ENCODE measurements at regions not wholly inside any gene's neighbourhood (a gene's known extent, or its start where the extent isn't known, plus 50 kb on each side); places are given as distances from the start of the nearest gene placed in this dataset.

DNA sequence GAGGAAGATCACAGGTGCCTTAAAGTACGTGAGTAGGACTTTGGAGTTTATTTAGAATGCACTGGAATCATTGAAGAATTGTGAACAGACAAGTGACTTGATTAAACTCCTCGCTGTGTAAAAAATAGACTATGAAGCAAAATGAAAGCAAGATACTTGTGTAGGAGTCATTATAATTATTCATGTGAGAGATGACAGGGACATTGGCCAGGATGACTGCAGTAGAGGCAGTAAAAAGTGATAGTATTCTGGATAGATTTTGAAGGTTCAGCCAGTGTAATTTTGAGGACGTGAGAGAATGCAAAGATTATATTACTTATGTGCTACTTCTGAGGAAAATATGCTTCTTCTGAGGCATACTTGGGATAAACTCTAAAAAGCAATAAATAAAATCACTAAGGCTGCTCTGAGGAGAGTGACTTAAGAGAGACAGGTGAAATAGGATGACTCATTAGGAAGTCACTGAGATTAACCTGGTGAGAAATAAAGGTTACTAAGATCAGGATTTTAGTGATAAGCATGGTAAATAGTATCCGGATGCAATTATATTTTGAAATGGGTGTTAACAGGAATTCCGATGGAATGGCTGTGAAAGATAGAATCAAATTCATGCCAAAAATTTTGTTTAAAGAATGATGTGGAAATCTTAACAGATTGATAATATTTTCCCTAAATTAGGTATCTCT lies 202.0 kb downstream of the CENPW start:
- ATAC-seq, result no peak
- no peak overlapping the region for H3K27ac ChIP-seq
- TF ChIP-seq CTCF (IDR thresholded peaks at IDR 0.05) (no peak), POLR2A (IDR thresholded peaks at IDR 0.05) (no peak)
- H3K9me3 ChIP-seq, result no peaks in the 10 kb centered on the region
- no peaks in the 10 kb centered on the region for H3K36me3 ChIP-seq (replicated peaks in 1 of 2; ENCODE audit: insufficient read depth in 1 of 2, low read depth in 2 of 2)
- 45 to 51% methylated on average over 5 of the region's 5 CpGs for WGBS, 2 donors
- intact Hi-C loops (cut with DNase I), result no loop called here
- no peak for DNase-seq
- H3K4me1 ChIP-seq, result no peaks in the 10 kb centered on the region
- no peak overlapping the region for H3K4me3 ChIP-seq
- no peaks in the 10 kb centered on the region for H3K27me3 ChIP-seq

- no peaks in the 10 kb centered on the region for H3K9me3 ChIP-seq
- 38 to 74% methylated on average over 1 of the region's 1 CpG for WGBS, 2 donors
- no peak overlapping the region for H3K27ac ChIP-seq
- no peaks in the 10 kb centered on the region for H3K36me3 ChIP-seq (replicated peaks in 1 of 2; ENCODE audit: insufficient read depth in 1 of 2, low read depth in 2 of 2)
- no peak for TF ChIP-seq POLR2A (IDR thresholded peaks at IDR 0.05)
- TF ChIP-seq CTCF (IDR thresholded peaks at IDR 0.05), result no peak
- no peaks in the 10 kb centered on the region for H3K27me3 ChIP-seq
- no peak overlapping the region for H3K4me3 ChIP-seq
- DNase-seq (no peak), ATAC-seq (no peak)
- no peaks in the 10 kb centered on the region for H3K4me1 ChIP-seq
- intact Hi-C loops (cut with DNase I), result no loop called here
These were observed 206.7 kb downstream of the CENPW start for GRCh38 chr6:126546541-126547120.

DNA sequence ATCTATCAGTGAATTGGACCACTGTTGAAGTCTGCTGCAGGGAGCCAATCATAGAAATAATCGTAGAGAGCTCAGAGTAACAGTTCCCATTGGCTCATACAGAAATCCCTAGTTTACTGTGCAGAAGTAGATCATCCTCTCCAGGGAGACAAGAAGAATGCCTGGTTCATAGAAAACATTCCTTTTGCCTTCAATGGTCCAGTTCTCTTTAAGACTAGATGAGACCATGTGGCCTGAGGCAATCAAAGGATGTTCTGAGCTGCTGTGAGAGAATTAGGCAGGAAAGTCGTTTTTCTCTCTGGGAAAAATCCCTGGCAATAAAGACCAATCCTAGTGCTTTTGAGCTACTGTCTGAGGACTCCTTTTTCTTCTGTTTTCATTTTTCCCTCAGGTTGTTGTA lies 208.4 kb downstream of the CENPW start:
- Histone ChIP-seq H3K4me1 (no peaks in the 10 kb centered on the region), H3K4me3 (no peak overlapping the region), H3K27ac (no peak overlapping the region), H3K9me3 (no peaks in the 10 kb centered on the region), H3K36me3 (replicated peaks in 1 of 2; ENCODE audit: insufficient read depth in 1 of 2, low read depth in 2 of 2) (no peaks in the 10 kb centered on the region), H3K27me3 (no peaks in the 10 kb centered on the region)
- TF ChIP-seq CTCF (IDR thresholded peaks at IDR 0.05), result no peak
- TF ChIP-seq POLR2A (IDR thresholded peaks at IDR 0.05), result no peak
- WGBS, 2 donors, result 50 to 72% methylated on average over 2 of the region's 2 CpGs
- DNase-seq (no peak), ATAC-seq (no peak)
- intact Hi-C loops (cut with DNase I), result no loop called here

- Histone ChIP-seq H3K27me3 (no peaks in the 10 kb centered on the region), H3K4me1 (no peaks in the 10 kb centered on the region), H3K9me3 (no peaks in the 10 kb centered on the region), H3K36me3 (replicated peaks in 1 of 2; ENCODE audit: insufficient read depth in 1 of 2, low read depth in 2 of 2) (no peaks in the 10 kb centered on the region), H3K4me3 (no peak overlapping the region), H3K27ac (no peak overlapping the region)
- 79 to 94% methylated on average over 3 of the region's 5 CpGs for WGBS, 2 donors
- no peak for ATAC-seq
- intact Hi-C loops (cut with DNase I), result no loop called here
- no peak for TF ChIP-seq POLR2A (IDR thresholded peaks at IDR 0.05)
- no peak for TF ChIP-seq CTCF (IDR thresholded peaks at IDR 0.05)
- no peak for DNase-seq
These were observed 210.4 kb downstream of the CENPW start for GRCh38 chr6:126550323-126550722.

GRCh38 chr6:126551832-126552231 lies 211.9 kb downstream of the CENPW start:
- H3K36me3 ChIP-seq (replicated peaks in 1 of 2; ENCODE audit: insufficient read depth in 1 of 2, low read depth in 2 of 2), result no peaks in the 10 kb centered on the region
- DNase-seq (no peak), ATAC-seq (no peak)
- no peak overlapping the region for H3K27ac ChIP-seq
- no peaks in the 10 kb centered on the region for H3K4me1 ChIP-seq
- no peak overlapping the region for H3K4me3 ChIP-seq
- H3K27me3 ChIP-seq, result no peaks in the 10 kb centered on the region
- no peak for TF ChIP-seq CTCF (IDR thresholded peaks at IDR 0.05)
- no peak for TF ChIP-seq POLR2A (IDR thresholded peaks at IDR 0.05)
- WGBS, 2 donors, result 74 to 77% methylated on average over 1 of the region's 1 CpG
- no peaks in the 10 kb centered on the region for H3K9me3 ChIP-seq
- intact Hi-C loops (cut with DNase I), result no loop called here

All from body of pancreas (tissue), 4 donors.